OCI-LY3 (cell line): ENCODE measurements at regions not wholly inside any gene's neighbourhood (a gene's known extent, or its start where the extent isn't known, plus 50 kb on each side); places are given as distances from the start of the nearest gene placed in this dataset.

Experiments
- CTCF ChIP-seq: fragments of 200-600, 300-600 bp; sonication (generic); IDR thresholded peaks from 2 replicates; pipeline ENCODE4 v1.5.1; 2014; ENCODE audit warnings: antibody characterized with exemption, low read length, low read depth
- EZH2phosphoT487 ChIP-seq: fragments of 200-600 bp; shearing (Covaris generic); IDR thresholded peaks from 2 replicates; pipeline ENCODE4 v1.6.1; 2018; ENCODE audit warnings: antibody characterized with exemption, mixed run types, low read depth

- TF ChIP-seq CTCF (no peak), EZH2phosphoT487 (no peak)
Observed at GRCh38 chr3:29156086-29156715, 124.7 kb upstream of the RBMS3 start.
